ENCODE measurements at regions not wholly inside any gene's neighbourhood (a gene's known extent, or its start where the extent isn't known, plus 50 kb on each side); places are given as distances from the start of the nearest gene placed in this dataset.

- TF ChIP-seq CTCF (IDR thresholded peaks at IDR 0.05) (no peak), POLR2A (IDR thresholded peaks at IDR 0.05) (no peak)
Measured at GRCh38 chr1:5386371-5386770, 605.9 kb downstream of the NPHP4 start.

Measured in heart left ventricle (tissue), 13 donors.